GM12878 (cell line): ENCODE measurements at regions not wholly inside any gene's neighbourhood (a gene's known extent, or its start where the extent isn't known, plus 50 kb on each side); places are given as distances from the start of the nearest gene placed in this dataset.

Source experiments
- ATAC-seq: fragments of 200-7000 bp; cut with Tn5 transposase; 3 replicates; pipeline ENCODE4 v1.9.1; 2020; ENCODE audit warnings: mild to moderate bottlenecking, moderate library complexity
- BruUV-seq: library from RNA; stranded (reverse); fragments of 400-500 nt; replicated peaks from 2 replicates; lab custom pipeline; 2021; lab: Mats Ljungman, UMichigan
- CTCF ChIA-PET: fragments of 300-600 bp; sonication (Branson Sonifier 250); formaldehyde crosslinking; extraction: SDS; loops from one replicate; lab custom pipeline; 2021; ENCODE audit warnings: inconsistent platforms; lab: Yijun Ruan, JAX
- POLR2A ChIA-PET: fragments of 350-600 bp; formaldehyde crosslinking; extraction: SDS; loops from one replicate; lab custom pipeline; 2021; ENCODE audit warnings: inconsistent platforms; lab: Charles Lee
- RAD21 ChIA-PET: fragments of 300-600 bp; sonication (Branson Sonifier 250); formaldehyde crosslinking; loops from one replicate; lab custom pipeline; 2023; ENCODE audit warnings: antibody characterized with exemption; ENCODE audit not compliant: unreplicated experiment; lab: Charles Lee
- SMC1A ChIA-PET: fragments of 300-600 bp; sonication (Branson Sonifier 250); formaldehyde crosslinking; loops from one replicate; lab custom pipeline; 2023; ENCODE audit not compliant: unreplicated experiment, uncharacterized antibody; lab: Charles Lee
- DNase-seq: peaks from one replicate; pipeline ENCODE4 v3.0.0-alpha.2; 2011; ENCODE audit warnings: low read depth, low spot score
- FAIRE-seq: peaks from 3 replicates; lab custom pipeline; 2011; peaks lifted over from hg19 to GRCh38; lab: Jason Lieb, UNC
- H2AFZ ChIP-seq: 2 replicates; pipeline ENCODE4 v1.6.0; 2011; ENCODE audit warnings: low read depth, low read length, control low read depth; ENCODE audit not compliant: control insufficient read depth
- H3K27ac ChIP-seq: 2 replicates; pipeline ENCODE4 v1.5.1; 2011; ENCODE audit warnings: control low read depth; ENCODE audit not compliant: control insufficient read depth, insufficient read depth
- H3K27me3 ChIP-seq, 2 experiments: replicated peaks in 1 of 2; 2 replicates each; pipeline versions ENCODE4 v1.6.0 to v1.6.1; 2011; ENCODE audit warnings: low read length in 1 of 2; ENCODE audit not compliant: control insufficient read depth in 2 of 2, insufficient read depth in 2 of 2
- H3K36me3 ChIP-seq, 2 experiments: 2 replicates each; pipeline ENCODE4 v1.5.1; 2011; ENCODE audit warnings: low read length in 1 of 2; ENCODE audit not compliant: control insufficient read depth in 2 of 2, insufficient read depth in 2 of 2
- H3K4me1 ChIP-seq: 2 replicates; pipeline ENCODE4 v1.6.1; 2011; ENCODE audit warnings: mild to moderate bottlenecking, low read length, moderate library complexity, mixed read lengths; ENCODE audit not compliant: control insufficient read depth, insufficient read depth
- H3K4me2 ChIP-seq: 2 replicates; pipeline ENCODE4 v1.6.0; 2011; ENCODE audit warnings: control low read depth; ENCODE audit not compliant: control insufficient read depth, insufficient read depth
- H3K4me3 ChIP-seq: fragments of 200-600 bp; sonication (generic); 2 replicates; pipeline ENCODE4 v1.5.1; 2016
- H3K79me2 ChIP-seq: 2 replicates; pipeline ENCODE4 v1.6.0; 2011; ENCODE audit warnings: low read length; ENCODE audit not compliant: control insufficient read depth, insufficient read depth
- H3K9ac ChIP-seq: 2 replicates; pipeline ENCODE4 v1.8.0; 2011; ENCODE audit warnings: low read length, control low read depth, mixed read lengths; ENCODE audit not compliant: control insufficient read depth, insufficient read depth
- H3K9me3 ChIP-seq: replicated peaks from 3 replicates; pipeline ENCODE4 v1.5.1; 2011; ENCODE audit warnings: mild to moderate bottlenecking, low read length; ENCODE audit not compliant: control insufficient read depth, insufficient read depth
- H4K20me1 ChIP-seq: 2 replicates; pipeline ENCODE4 v1.6.0; 2011; ENCODE audit not compliant: control insufficient read depth, insufficient read depth
- BHLHE40 ChIP-seq, 2 experiments: fragments of 450-650 bp in 1 of 2; IDR thresholded peaks; 2 replicates each; pipeline ENCODE4 v1.6.1; 2011 to 2017; ENCODE audit warnings: low read depth in 2 of 2, borderline replicate concordance in 1 of 2, improper control_type of control experiment in 1 of 2, low read length in 1 of 2, mild to moderate bottlenecking in 1 of 2
- CBFB ChIP-seq: IDR thresholded peaks from 2 replicates; pipeline ENCODE4 v1.6.1; 2016; ENCODE audit warnings: antibody characterized with exemption, low read depth
- CTCF ChIP-seq, 3 experiments: IDR thresholded peaks in 2 of 3; conservative IDR thresholded peaks in 1 of 3; 2 replicates each; pipeline ENCODE4 v1.5.1; 2011; ENCODE audit warnings: low read depth in 3 of 3, low read length in 3 of 3, mild to moderate bottlenecking in 3 of 3, control low read depth in 2 of 3, moderate library complexity in 2 of 3, inconsistent platforms in 1 of 3, mixed read lengths in 1 of 3; ENCODE audit not compliant: control insufficient read depth in 2 of 3, insufficient read depth in 1 of 3; ENCODE audit errors: extremely low read depth in 1 of 3
- HSF1 ChIP-seq: fragments of 150-350 bp; IDR thresholded peaks from 2 replicates; pipeline ENCODE4 v1.6.1; 2014; ENCODE audit warnings: mild to moderate bottlenecking, low read depth, low read length
- JUNB ChIP-seq: IDR thresholded peaks from 2 replicates; pipeline ENCODE4 v1.6.1; 2016; ENCODE audit warnings: antibody characterized with exemption, mild to moderate bottlenecking
- RAD21 ChIP-seq: IDR thresholded peaks from 2 replicates; pipeline ENCODE4 v1.6.1; 2011; ENCODE audit warnings: mild to moderate bottlenecking, low read depth, low read length, moderate library complexity; ENCODE audit not compliant: insufficient read depth
- SMC3 ChIP-seq: IDR thresholded peaks from 2 replicates; pipeline ENCODE4 v1.6.1; 2011; ENCODE audit warnings: low read length, improper control_type of control experiment, borderline replicate concordance
- TBL1XR1 ChIP-seq: IDR thresholded peaks from 2 replicates; pipeline ENCODE4 v1.6.1; 2012; ENCODE audit warnings: low read depth, low read length, improper control_type of control experiment
- YY1 ChIP-seq: IDR thresholded peaks from 2 replicates; pipeline ENCODE4 v1.6.1; 2011; ENCODE audit warnings: low read depth, mild to moderate bottlenecking, low read length
- WGBS: methylation state at CpG from one replicate; pipeline ENCODE4 v1.1.6; 2016; ENCODE audit warnings: low lambda C conversion rate; ENCODE audit not compliant: insufficient replicate concordance, insufficient coverage; ENCODE audit errors: missing lambda C conversion rate; 5-methylcytosine and 5-hydroxymethylcytosine counted together
- in situ Hi-C: fragments of 300-500 bp; cut with MboI; formaldehyde crosslinking; loops from 9 replicates; pipeline ENCODE4 v1.14.3; 2018; ENCODE audit warnings: mixed read lengths
- intact Hi-C: fragments of 100-400 bp; cut with micrococcal nuclease; formaldehyde crosslinking; loops from one replicate; pipeline ENCODE4 v1.14.2; 2022; ENCODE audit not compliant: unreplicated experiment

GRCh38 chr18:62637807-62638687, 77.3 kb upstream of the PHLPP1 start:
- SMC1A ChIA-PET: interaction anchor here (0.7 to 2.5 kb wide), 9 partner anchors 13 to 802 kb away, joined by 3 to 11 read pairs (median 6); no protein-coding TSS in a partner anchor
- no peak overlapping the region for H3K27ac ChIP-seq
- no peak overlapping the region for H3K9ac ChIP-seq
- TF ChIP-seq YY1: peak; percentile 78
- peak; percentile 24; the same call in 1 of the 2 replicates for TF ChIP-seq JUNB
- TF ChIP-seq CTCF (IDR thresholded peaks at IDR 0.05 in 2 of 3, conservative IDR thresholded peaks at IDR 0.05 in 1 of 3; ENCODE audit: control insufficient read depth in 2 of 3, extremely low read depth in 1 of 3, insufficient read depth in 1 of 3, low read depth in 3 of 3, low read length in 3 of 3): peak; percentile 74 to 84 (median 82)
- TF ChIP-seq RAD21: peak; percentile 65
- TF ChIP-seq TBL1XR1: no peak
- TF ChIP-seq SMC3: peak; percentile 83
- no peak for TF ChIP-seq CBFB
- TF ChIP-seq HSF1: no peak
- TF ChIP-seq BHLHE40 (IDR thresholded peaks at IDR 0.05; ENCODE audit: borderline replicate concordance in 1 of 2, low read depth in 2 of 2, low read length in 1 of 2): peak; percentile 39 to 44; a peak in 2 of 4 replicates
- RAD21 ChIA-PET: interaction anchor here (0.7 to 2.9 kb wide), 6 partner anchors 77 to 802 kb away, joined by 3 to 13 read pairs (median 5); partner anchors contain the start of gene PHLPP1
- in situ Hi-C loops (no loop called here), intact Hi-C loops (loop anchor here (1.0 to 5.0 kb wide), 3 partner anchors 51 to 344 kb away; no protein-coding TSS in a partner anchor)
- H3K79me2 ChIP-seq: no peaks in the 10 kb centered on the region
- 7% methylated on average over 7 of the region's 7 CpGs for WGBS
- no peaks in the 10 kb centered on the region for H3K36me3 ChIP-seq
- POLR2A ChIA-PET: no interaction called here
- H4K20me1 ChIP-seq: no peaks in the 10 kb centered on the region
- H3K4me1 ChIP-seq: 0 out of 2 replicates have a peak, but pooled peaks cover 6% of the 10 kb centered on the region
- no peak overlapping the region for H3K4me3 ChIP-seq
- CTCF ChIA-PET: interaction anchor here (0.5 to 4.4 kb wide), 24 partner anchors 10 to 801 kb away, joined by 3 to 42 read pairs (median 4); no protein-coding TSS in a partner anchor
- H2AFZ ChIP-seq: peak overlapping the region; percentile 71
- no peaks in the 10 kb centered on the region for H3K9me3 ChIP-seq
- no TSS peak for BruUV-seq
- DNase-seq (no peak), FAIRE-seq (no peak), ATAC-seq (peak; percentile 98)
- H3K27me3 ChIP-seq: no peaks in the 10 kb centered on the region
- H3K4me2 ChIP-seq: no peak overlapping the region; the same call in 1 of the 2 replicates
